ENCODE measurements at regions not wholly inside any gene's neighbourhood (a gene's known extent, or its start where the extent isn't known, plus 50 kb on each side); places are given as distances from the start of the nearest gene placed in this dataset.

DNA sequence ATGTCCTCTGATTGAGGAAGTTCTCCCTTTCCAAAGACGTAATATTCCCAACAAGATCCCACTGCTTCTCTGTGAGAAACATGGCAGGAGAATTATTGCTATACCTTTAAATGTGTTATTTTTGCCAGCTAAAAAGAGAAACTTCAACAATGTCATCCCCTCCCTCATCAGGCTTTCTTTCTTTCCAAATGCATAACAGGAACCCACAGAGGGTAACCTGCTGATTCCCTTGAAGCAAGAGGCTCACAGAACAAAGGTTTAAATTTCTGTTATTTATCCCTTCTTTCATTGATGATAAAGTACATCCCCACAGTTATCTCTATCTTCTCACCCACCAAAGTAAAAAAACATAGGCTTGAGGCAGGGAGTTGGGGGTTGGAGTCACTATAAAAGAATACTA, 102.1 kb downstream of the SLC30A10 start:
- intact Hi-C loops (cut with DNase I): no loop called here
- no peaks in the 10 kb centered on the region for H3K9me3 ChIP-seq
- DNase-seq: no peak
- H3K27me3 ChIP-seq: no peaks in the 10 kb centered on the region
- no peak overlapping the region for H3K4me3 ChIP-seq
- no peak overlapping the region for H3K27ac ChIP-seq
- H3K4me1 ChIP-seq (ENCODE audit: insufficient read depth): no peaks in the 10 kb centered on the region
- no peak for TF ChIP-seq POLR2A (IDR thresholded peaks at IDR 0.05)
- TF ChIP-seq EP300 (IDR thresholded peaks at IDR 0.05): no peak
- TF ChIP-seq CTCF (IDR thresholded peaks at IDR 0.05): no peak
- 67 to 76% (median 75%) methylated on average over 1 of the region's 1 CpG for WGBS, 3 donors
- H3K36me3 ChIP-seq: no peaks in the 10 kb centered on the region

GRCh38 chr1:219825355-219825754, 103.0 kb downstream of the SLC30A10 start:
- intact Hi-C loops (cut with DNase I): no loop called here
- TF ChIP-seq CTCF (IDR thresholded peaks at IDR 0.05) (no peak), POLR2A (IDR thresholded peaks at IDR 0.05) (no peak)
- H3K27ac ChIP-seq: no peak overlapping the region

GRCh38 chr1:219824338-219824737, 104.0 kb downstream of the SLC30A10 start:
- H3K27me3 ChIP-seq: no peaks in the 10 kb centered on the region

More at GRCh38 chr1:219825355-219825754, 103.0 kb downstream of the SLC30A10 start:
- 86 to 94% (median 92%) methylated on average over 2 of the region's 2 CpGs for WGBS, 3 donors
- Histone ChIP-seq H3K36me3 (no peaks in the 10 kb centered on the region), H3K9me3 (no peaks in the 10 kb centered on the region), H3K4me1 (ENCODE audit: insufficient read depth) (no peaks in the 10 kb centered on the region), H3K4me3 (no peak overlapping the region), H3K27me3 (no peaks in the 10 kb centered on the region)
- no peak for DNase-seq

DNA sequence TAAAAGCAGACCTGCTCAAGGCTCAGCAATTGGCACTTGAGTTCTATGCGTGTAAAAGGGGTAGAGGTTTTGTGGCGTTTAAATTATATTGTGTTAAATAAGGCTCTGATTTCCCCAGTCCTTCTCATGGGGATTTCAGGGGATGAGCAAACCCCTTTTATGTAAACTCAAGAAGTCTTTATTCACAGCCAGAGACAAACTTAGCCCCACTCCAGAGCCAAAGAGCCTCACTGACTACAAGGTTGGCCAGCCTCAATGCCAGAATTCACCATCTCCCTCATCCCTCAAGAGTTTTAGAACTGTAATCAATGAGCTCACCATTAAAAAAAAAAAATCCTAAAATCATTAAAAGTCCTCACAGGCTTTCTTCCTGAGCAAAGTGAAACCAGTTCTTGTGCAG, 107.8 kb downstream of the SLC30A10 start:
- no peak for TF ChIP-seq POLR2A (IDR thresholded peaks at IDR 0.05)
- TF ChIP-seq CTCF (IDR thresholded peaks at IDR 0.05): no peak
- TF ChIP-seq EP300 (IDR thresholded peaks at IDR 0.05): no peak
- no peak for DNase-seq
- Histone ChIP-seq H3K27me3 (no peaks in the 10 kb centered on the region), H3K36me3 (no peaks in the 10 kb centered on the region), H3K27ac (no peak overlapping the region), H3K4me1 (ENCODE audit: insufficient read depth) (no peaks in the 10 kb centered on the region), H3K9me3 (no peaks in the 10 kb centered on the region), H3K4me3 (no peak overlapping the region)
- WGBS, 3 donors: 93 to 98% (median 96%) methylated on average over 2 of the region's 2 CpGs
- intact Hi-C loops (cut with DNase I): no loop called here

More at GRCh38 chr1:219824338-219824737, 104.0 kb downstream of the SLC30A10 start:
- no peaks in the 10 kb centered on the region for H3K9me3 ChIP-seq
- H3K4me3 ChIP-seq: no peak overlapping the region
- intact Hi-C loops (cut with DNase I): no loop called here
- no peak for TF ChIP-seq POLR2A (IDR thresholded peaks at IDR 0.05)
- TF ChIP-seq CTCF (IDR thresholded peaks at IDR 0.05): no peak
- TF ChIP-seq EP300 (IDR thresholded peaks at IDR 0.05): no peak
- H3K36me3 ChIP-seq: no peaks in the 10 kb centered on the region
- no peak for DNase-seq
- no peaks in the 10 kb centered on the region for H3K4me1 ChIP-seq (ENCODE audit: insufficient read depth)
- WGBS, 3 donors: 80 to 88% (median 85%) methylated on average over 2 of the region's 2 CpGs
- no peak overlapping the region for H3K27ac ChIP-seq

Measured in ovary (tissue), 7 donors.